GM12874 (cell line): ENCODE measurements at regions not wholly inside any gene's neighbourhood (a gene's known extent, or its start where the extent isn't known, plus 50 kb on each side); places are given as distances from the start of the nearest gene placed in this dataset.

Source experiments
- CTCF ChIP-seq: IDR thresholded peaks from 2 replicates; pipeline ENCODE4 v1.5.1; 2011; ENCODE audit warnings: low read depth, mild to moderate bottlenecking, control low read depth, low read length, moderate library complexity; ENCODE audit not compliant: insufficient read depth

GRCh38 chr2:147424766-147425165, 420.1 kb upstream of the ACVR2A start:
- TF ChIP-seq CTCF, result no peak

- no peak for TF ChIP-seq CTCF
Observed at GRCh38 chr2:147420947-147421675, 423.7 kb upstream of the ACVR2A start.

GRCh38 chr2:147420517-147420916, 424.3 kb upstream of the ACVR2A start:
- no peak for TF ChIP-seq CTCF

GRCh38 chr2:147416099-147416498, 428.7 kb upstream of the ACVR2A start:
- TF ChIP-seq CTCF, result no peak

- no peak for TF ChIP-seq CTCF
Observed at GRCh38 chr2:147408357-147408756, 436.5 kb upstream of the ACVR2A start.

- TF ChIP-seq CTCF, result no peak
Observed at GRCh38 chr2:147405651-147406050, 439.2 kb upstream of the ACVR2A start.

- TF ChIP-seq CTCF, result no peak
Observed at GRCh38 chr2:147398996-147399395, 445.8 kb upstream of the ACVR2A start.
